ENCODE measurements at regions not wholly inside any gene's neighbourhood (a gene's known extent, or its start where the extent isn't known, plus 50 kb on each side); places are given as distances from the start of the nearest gene placed in this dataset.

GRCh38 chr5:74035521-74035937 lies 409.5 kb downstream of the ARHGEF28 start:
- Histone ChIP-seq H3K4me2 (ENCODE audit: insufficient read depth, low read length) (no peak overlapping the region), H3K9me3 (replicated peaks; ENCODE audit: control insufficient read depth, insufficient read depth, low read length) (no peaks in the 10 kb centered on the region), H4K20me1 (replicated peaks; ENCODE audit: control insufficient read depth, extremely low read depth, insufficient read depth, low read length) (no peaks in the 10 kb centered on the region), H3K79me2 (ENCODE audit: control insufficient read depth, insufficient read depth, low read length) (no peaks in the 10 kb centered on the region), H3K27ac (ENCODE audit: insufficient read depth, low read depth, low read length) (no peak overlapping the region), H3K9me1 (replicated peaks; ENCODE audit: control insufficient read depth, extremely low read depth, insufficient read depth, low read length) (no peaks in the 10 kb centered on the region), H3K27me3 (ENCODE audit: control insufficient read depth in 2 of 2, insufficient read depth in 2 of 2, low read length in 2 of 2) (peaks cover 0 to 2% of the 10 kb centered on the region in 2 experiments), H2AFZ (ENCODE audit: low read depth, low read length) (no peak overlapping the region), H3K4me1 (ENCODE audit: control insufficient read depth, extremely low read depth, insufficient read depth, low read length) (peaks cover 2% of the 10 kb centered on the region), H3K4me3 (replicated peaks in 1 of 3; ENCODE audit: insufficient read depth in 1 of 3, low read depth in 1 of 3, low read length in 3 of 3) (no peak overlapping the region), H3K36me3 (ENCODE audit: control insufficient read depth in 2 of 2, extremely low read depth in 1 of 2, insufficient read depth in 2 of 2, low read length in 2 of 2) (no peaks in the 10 kb centered on the region), H3K9ac (replicated peaks; ENCODE audit: extremely low read depth, insufficient read depth, low read length) (no peak overlapping the region)
- DNase-seq (ENCODE audit: low read depth, low spot score) (peak; percentile 57), FAIRE-seq (peak; percentile 70)
- CTCF ChIA-PET = interaction anchor here (0.8 to 3.0 kb wide), 11 partner anchors 11 to 611 kb away, joined by 3 to 19 read pairs (median 4); partner anchors contain the start of gene ENC1
- dilution Hi-C loops (cut with MboI; ENCODE audit: extremely low pct_ligation_motif_present, low sequenced_read_pairs) (no loop called here), intact Hi-C loops (cut with micrococcal nuclease) (loop anchor here (1.0 to 10.0 kb wide), 3 partner anchors 399 to 614 kb away; no protein-coding TSS in a partner anchor)
- BruUV-seq (replicated peaks) = no TSS peak
- TF ChIP-seq EZH2 (IDR thresholded peaks at IDR 0.05; ENCODE audit: borderline replicate concordance, low read depth, low read length, severe bottlenecking) = no peak
- TF ChIP-seq FOS (IDR thresholded peaks at IDR 0.05; ENCODE audit: borderline replicate concordance, insufficient read depth, low read length) = no peak
- TF ChIP-seq GATA2 (IDR thresholded peaks at IDR 0.05; ENCODE audit: insufficient read depth, insufficient read length, low read depth, low read length) = no peak
- TF ChIP-seq, protein P1, sequence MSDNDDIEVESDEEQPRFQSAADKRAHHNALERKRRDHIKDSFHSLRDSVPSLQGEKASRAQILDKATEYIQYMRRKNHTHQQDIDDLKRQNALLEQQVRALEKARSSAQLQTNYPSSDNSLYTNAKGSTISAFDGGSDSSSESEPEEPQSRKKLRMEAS (IDR thresholded peaks at IDR 0.05; ENCODE audit: insufficient read depth, insufficient read length) = no peak
- TF ChIP-seq JUN (IDR thresholded peaks at IDR 0.05; ENCODE audit: borderline replicate concordance, insufficient read depth, insufficient read length, low read depth) = no peak
- TF ChIP-seq, protein P2, sequence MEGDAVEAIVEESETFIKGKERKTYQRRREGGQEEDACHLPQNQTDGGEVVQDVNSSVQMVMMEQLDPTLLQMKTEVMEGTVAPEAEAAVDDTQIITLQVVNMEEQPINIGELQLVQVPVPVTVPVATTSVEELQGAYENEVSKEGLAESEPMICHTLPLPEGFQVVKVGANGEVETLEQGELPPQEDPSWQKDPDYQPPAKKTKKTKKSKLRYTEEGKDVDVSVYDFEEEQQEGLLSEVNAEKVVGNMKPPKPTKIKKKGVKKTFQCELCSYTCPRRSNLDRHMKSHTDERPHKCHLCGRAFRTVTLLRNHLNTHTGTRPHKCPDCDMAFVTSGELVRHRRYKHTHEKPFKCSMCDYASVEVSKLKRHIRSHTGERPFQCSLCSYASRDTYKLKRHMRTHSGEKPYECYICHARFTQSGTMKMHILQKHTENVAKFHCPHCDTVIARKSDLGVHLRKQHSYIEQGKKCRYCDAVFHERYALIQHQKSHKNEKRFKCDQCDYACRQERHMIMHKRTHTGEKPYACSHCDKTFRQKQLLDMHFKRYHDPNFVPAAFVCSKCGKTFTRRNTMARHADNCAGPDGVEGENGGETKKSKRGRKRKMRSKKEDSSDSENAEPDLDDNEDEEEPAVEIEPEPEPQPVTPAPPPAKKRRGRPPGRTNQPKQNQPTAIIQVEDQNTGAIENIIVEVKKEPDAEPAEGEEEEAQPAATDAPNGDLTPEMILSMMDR (IDR thresholded peaks at IDR 0.05; ENCODE audit: extremely low read depth in 1 of 2, insufficient read depth in 1 of 2, low read depth in 1 of 2, low read length in 2 of 2) = peak in 1 of 2 donors; percentile 27
- POLR2A ChIA-PET = no interaction called here

All from endothelial cell of umbilical vein (primary cell).